SK-N-SH (cell line): ENCODE measurements at regions not wholly inside any gene's neighbourhood (a gene's known extent, or its start where the extent isn't known, plus 50 kb on each side); places are given as distances from the start of the nearest gene placed in this dataset.

Source experiments
- CTCF ChIA-PET: fragments of 300-600, 350-600 bp; formaldehyde crosslinking; extraction: SDS; loops from one replicate; lab custom pipeline; 2021; lab: Yijun Ruan, JAX
- POLR2A ChIA-PET: fragments of 350-600 bp; sonication (Branson Sonifier 250); formaldehyde crosslinking; extraction: SDS; loops from one replicate; lab custom pipeline; 2020; ENCODE audit warnings: antibody characterized with exemption, inconsistent platforms; lab: Yijun Ruan, JAX
- DNase-seq: peaks from one replicate; pipeline ENCODE4 v3.0.0; 2012
- H2AFZ ChIP-seq: fragments of 200-600 bp; sonication (generic); 2 replicates; pipeline ENCODE4 v1.8.1; 2016; ENCODE audit warnings: antibody characterized with exemption, mild to moderate bottlenecking, low read depth
- H3F3A ChIP-seq: fragments of 200-600 bp; sonication (generic); replicated peaks from 2 replicates; pipeline ENCODE3; 2016; ENCODE audit warnings: antibody characterized with exemption, mild to moderate bottlenecking; ENCODE audit not compliant: insufficient read depth
- H3K27ac ChIP-seq, 2 experiments: fragments of 200-500 bp in 1 of 2; fragments of 200-600 bp in 1 of 2; sonication (Bioruptor generic) in 1 of 2; sonication (generic), shearing (Covaris generic) in 1 of 2; 2 replicates each; pipeline versions ENCODE4 v1.5.1 to v1.6.1; 2014 to 2016; ENCODE audit warnings: low read depth in 2 of 2, inconsistent platforms in 1 of 2, low read length in 1 of 2, mild to moderate bottlenecking in 1 of 2, mixed read lengths in 1 of 2
- H3K27me3 ChIP-seq: fragments of 200-600 bp; sonication (generic), shearing (Covaris generic); 2 replicates; pipeline ENCODE4 v1.6.1; 2016; ENCODE audit warnings: mixed run types; ENCODE audit not compliant: insufficient read depth
- H3K36me3 ChIP-seq, 2 experiments: fragments of 200-500 bp in 1 of 2; fragments of 200-600 bp in 1 of 2; sonication (Bioruptor generic) in 1 of 2; sonication (generic) in 1 of 2; replicated peaks in 1 of 2; 2 replicates each; pipeline versions ENCODE3 to v1.5.1; 2014 to 2016; ENCODE audit warnings: low read length in 1 of 2, mild to moderate bottlenecking in 1 of 2; ENCODE audit not compliant: insufficient read depth in 2 of 2, control insufficient read depth in 1 of 2
- H3K4me1 ChIP-seq, 2 experiments: fragments of 200-500 bp in 1 of 2; fragments of 200-600 bp in 1 of 2; sonication (Bioruptor generic) in 1 of 2; sonication (generic), shearing (Covaris generic) in 1 of 2; 2 replicates each; pipeline versions ENCODE4 v1.5.1 to v1.6.1; 2014 to 2016; ENCODE audit warnings: low read depth in 1 of 2, low read length in 1 of 2, mixed run types in 1 of 2; ENCODE audit not compliant: insufficient read depth in 2 of 2, control insufficient read depth in 1 of 2
- H3K4me2 ChIP-seq: fragments of 200-600 bp; sonication (generic), shearing (Covaris generic); 2 replicates; pipeline ENCODE4 v1.6.1; 2017; ENCODE audit warnings: mixed run types
- H3K4me3 ChIP-seq, 2 experiments: fragments of 200-500 bp in 1 of 2; fragments of 200-600 bp in 1 of 2; sonication (Bioruptor generic) in 1 of 2; sonication (generic), shearing (Covaris generic) in 1 of 2; 2 replicates each; pipeline versions ENCODE4 v1.5.1 to v1.8.1; 2014 to 2016; ENCODE audit warnings: low read depth in 2 of 2, inconsistent platforms in 1 of 2, low read length in 1 of 2, mild to moderate bottlenecking in 1 of 2, mixed read lengths in 1 of 2, moderate library complexity in 1 of 2
- H3K79me2 ChIP-seq: fragments of 200-600 bp; sonication (generic); 2 replicates; pipeline ENCODE4 v1.8.1; 2017; ENCODE audit warnings: mild to moderate bottlenecking; ENCODE audit not compliant: insufficient read depth
- H3K9ac ChIP-seq: fragments of 200-600 bp; sonication (generic); 2 replicates; pipeline ENCODE4 v1.6.1; 2017; ENCODE audit warnings: mixed run types
- H3K9me2 ChIP-seq: fragments of 200-600 bp; sonication (generic); 2 replicates; pipeline ENCODE4 v1.6.1; 2017; ENCODE audit warnings: mixed run types
- H3K9me3 ChIP-seq: fragments of 200-600 bp; sonication (generic); 2 replicates; pipeline ENCODE4 v1.6.1; 2017; ENCODE audit warnings: mixed run types, mild to moderate bottlenecking, moderate library complexity
- H4K20me1 ChIP-seq: fragments of 200-600 bp; sonication (generic); 2 replicates; pipeline ENCODE4 v1.6.1; 2017; ENCODE audit warnings: mild to moderate bottlenecking, mixed run types; ENCODE audit not compliant: insufficient read depth
- ELF1 ChIP-seq: IDR thresholded peaks from 2 replicates; pipeline ENCODE4 v1.4.0; 2012
- EP300 ChIP-seq, 2 experiments: IDR thresholded peaks; 2 replicates each; pipeline versions ENCODE4 v1.4.0 to v1.6.1; 2012; ENCODE audit warnings: borderline replicate concordance in 1 of 2, low read depth in 1 of 2, low read length in 1 of 2
- FOSL2 ChIP-seq: IDR thresholded peaks from 2 replicates; pipeline ENCODE4 v1.4.0; 2012; ENCODE audit warnings: low read depth, mild to moderate bottlenecking, moderate library complexity, borderline replicate concordance
- FOXJ3 ChIP-seq: sonication (generic); formaldehyde crosslinking; IDR thresholded peaks from 2 replicates; pipeline ENCODE4 v1.5.1; 2020; ENCODE audit warnings: mild to moderate bottlenecking, missing genetic modification reagents
- FOXM1 ChIP-seq: IDR thresholded peaks from 2 replicates; pipeline ENCODE4 v1.4.0; 2012; ENCODE audit warnings: low read depth, mild to moderate bottlenecking
- GATA2 ChIP-seq: sonication (generic); formaldehyde crosslinking; IDR thresholded peaks from 2 replicates; pipeline ENCODE4 v1.5.0; 2020; ENCODE audit warnings: mild to moderate bottlenecking, missing genetic modification reagents
- JUND ChIP-seq: IDR thresholded peaks from 2 replicates; pipeline ENCODE4 v1.4.0; 2012
- MXI1 ChIP-seq: IDR thresholded peaks from 2 replicates; pipeline ENCODE4 v1.6.1; 2012; ENCODE audit warnings: mild to moderate bottlenecking, low read depth, low read length, improper control_type of control experiment
- NFIC ChIP-seq: IDR thresholded peaks from 2 replicates; pipeline ENCODE4 v1.4.0; 2012; ENCODE audit warnings: borderline replicate concordance
- NRF1 ChIP-seq: IDR thresholded peaks from 2 replicates; pipeline ENCODE4 v1.6.1; 2012; ENCODE audit warnings: low read depth, mild to moderate bottlenecking, low read length
- PBX3 ChIP-seq: IDR thresholded peaks from 2 replicates; pipeline ENCODE4; 2012
- POLR2AphosphoS5 ChIP-seq: IDR thresholded peaks from 2 replicates; pipeline ENCODE4 v1.6.1; 2012; ENCODE audit warnings: low read depth, low read length
- TCF12 ChIP-seq: IDR thresholded peaks from 2 replicates; pipeline ENCODE4 v1.4.0; 2012
- YY1 ChIP-seq: IDR thresholded peaks from 2 replicates; pipeline ENCODE4 v1.4.0; 2012; ENCODE audit warnings: low read depth, mild to moderate bottlenecking
- WGBS: methylation state at CpG from one replicate; pipeline ENCODE4 v1.1.6; 2017; ENCODE audit warnings: low lambda C conversion rate; 5-methylcytosine and 5-hydroxymethylcytosine counted together

- H3K4me1 ChIP-seq: no peaks in the 10 kb centered on the region
- H3F3A ChIP-seq: no peaks in the 10 kb centered on the region
- no peaks in the 10 kb centered on the region for H3K27me3 ChIP-seq
- DNase-seq: no peak
- no peaks in the 10 kb centered on the region for H3K9me3 ChIP-seq
- WGBS: 7% methylated on average over 1 of the region's 1 CpG
- ChIA-PET POLR2A (no interaction called here), CTCF (interaction anchor here (1.3 to 1.5 kb wide), 2 partner anchors 10 to 11 kb away, joined by 3 read pairs; no protein-coding TSS in a partner anchor)
- H3K9ac ChIP-seq: no peak overlapping the region
- H3K4me3 ChIP-seq: no peak overlapping the region
- H3K36me3 ChIP-seq: no peaks in the 10 kb centered on the region
- H3K27ac ChIP-seq: no peak overlapping the region
- H4K20me1 ChIP-seq: no peaks in the 10 kb centered on the region
- H3K79me2 ChIP-seq: no peaks in the 10 kb centered on the region
- no peaks in the 10 kb centered on the region; the same call in 1 of the 2 replicates for H3K9me2 ChIP-seq
- no peak overlapping the region for H3K4me2 ChIP-seq
- H2AFZ ChIP-seq: no peak overlapping the region
- TF ChIP-seq FOSL2 (no peak), JUND (no peak), NFIC (no peak), MXI1 (no peak), TCF12 (no peak), PBX3 (no peak), POLR2AphosphoS5 (no peak), EP300 (IDR thresholded peaks at IDR 0.05; ENCODE audit: borderline replicate concordance in 1 of 2, low read depth in 1 of 2, low read length in 1 of 2) (no peak), ELF1 (no peak), YY1 (no peak), FOXJ3 (CRISPR knock-in tag) (no peak), NRF1 (no peak)
- TF ChIP-seq, all 33 proteins: peak for 0
Measured at GRCh38 chr12:40164034-40164433, 58.2 kb upstream of the SLC2A13 start.

GRCh38 chr12:40162033-40162432 lies 56.2 kb upstream of the SLC2A13 start:
- Histone ChIP-seq H3K27me3 (no peaks in the 10 kb centered on the region), H2AFZ (no peak overlapping the region), H3K9me2 (no peaks in the 10 kb centered on the region; the same call in 1 of the 2 replicates), H3K36me3 (no peaks in the 10 kb centered on the region), H4K20me1 (no peaks in the 10 kb centered on the region), H3K4me1 (no peaks in the 10 kb centered on the region), H3K4me3 (no peak overlapping the region), H3K27ac (no peak overlapping the region), H3K4me2 (no peak overlapping the region), H3K9ac (no peak overlapping the region), H3K79me2 (no peaks in the 10 kb centered on the region), H3F3A (no peaks in the 10 kb centered on the region), H3K9me3 (no peaks in the 10 kb centered on the region)
- 63% methylated on average over 1 of the region's 1 CpG for WGBS
- DNase-seq: no peak
- no peak for TF ChIP-seq TCF12
- no peak for TF ChIP-seq EP300 (IDR thresholded peaks at IDR 0.05; ENCODE audit: borderline replicate concordance in 1 of 2, low read depth in 1 of 2, low read length in 1 of 2)
- TF ChIP-seq FOXM1: no peak
- TF ChIP-seq MXI1: no peak
- TF ChIP-seq GATA2 (CRISPR knock-in tag): no peak
- ChIA-PET POLR2A (no interaction called here), CTCF (interaction anchor here (2.1 kb wide), 1 partner anchor 9 kb away, joined by 5 read pairs; no protein-coding TSS in a partner anchor)
